ENCODE measurements at regions not wholly inside any gene's neighbourhood (a gene's known extent, or its start where the extent isn't known, plus 50 kb on each side); places are given as distances from the start of the nearest gene placed in this dataset.
"Not testable (repeated sequence)": the region's sequence is repeated elsewhere in the genome, so short reads cannot be mapped to it uniquely, and the experiment has no call there.

DNA sequence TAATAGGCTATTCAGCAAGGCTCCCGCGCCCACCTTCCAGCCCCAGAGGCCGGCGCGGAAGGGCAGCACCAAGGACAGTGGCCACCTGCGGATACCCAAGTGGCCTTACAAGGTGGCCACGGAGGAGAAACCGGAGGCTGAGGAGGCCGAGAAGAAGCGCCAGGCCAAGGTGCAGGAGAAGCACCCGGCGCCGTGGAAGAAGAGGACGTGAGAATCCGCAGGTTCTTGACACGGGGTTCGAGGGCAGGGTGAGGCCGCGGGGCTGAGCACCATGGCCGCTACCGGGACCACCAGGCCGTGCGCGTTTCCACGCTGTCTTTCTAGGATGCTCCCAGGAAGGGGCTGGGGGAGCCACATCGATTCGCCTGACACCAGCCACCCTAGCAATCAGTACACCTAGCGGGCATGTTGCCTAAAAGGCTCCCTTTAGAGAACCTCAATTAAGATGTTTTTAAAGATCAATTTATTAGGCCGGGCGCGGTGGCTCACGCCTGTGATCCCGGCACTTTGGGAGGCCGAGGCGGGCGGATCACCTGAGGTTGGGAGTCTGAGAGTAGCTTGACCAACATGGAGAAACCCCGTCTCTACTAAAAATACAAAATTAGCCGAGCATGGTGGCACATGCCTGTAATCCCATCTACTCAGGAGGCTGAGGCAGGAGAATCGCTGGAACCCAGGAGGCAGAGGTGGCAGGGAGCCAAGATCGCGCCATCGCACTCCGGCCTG is 134.3 kb upstream of the OR4C13 start:
- not testable (repeated sequence) for DNase-seq (ENCODE audit: low spot score)

- DNase-seq (ENCODE audit: low spot score), result not testable (repeated sequence)
These were observed 129.0 kb upstream of the OR4C13 start for GRCh38 chr11:49823188-49823587.

DNA sequence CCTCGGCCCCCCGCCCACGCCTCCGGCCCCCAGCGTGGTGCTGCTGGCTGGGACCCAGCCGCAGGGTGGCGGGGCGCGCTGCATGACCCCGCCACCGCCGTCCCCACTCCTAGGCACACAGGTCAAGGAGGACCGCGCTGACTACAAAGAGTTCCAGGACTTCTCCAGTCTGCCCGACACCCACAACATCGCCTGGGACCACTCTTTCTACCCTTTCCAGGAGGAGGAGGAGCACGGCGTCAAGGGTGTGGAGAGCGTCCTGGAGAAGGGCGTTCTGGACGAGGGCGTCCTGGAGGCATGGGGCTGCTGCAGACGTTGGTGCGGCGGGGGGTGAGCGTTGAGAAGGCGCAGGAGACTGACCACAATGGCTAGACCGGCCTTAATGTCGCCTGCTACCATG is 101.7 kb upstream of the OR4C13 start:
- DNase-seq (ENCODE audit: low spot score), result not testable (repeated sequence)

DNA sequence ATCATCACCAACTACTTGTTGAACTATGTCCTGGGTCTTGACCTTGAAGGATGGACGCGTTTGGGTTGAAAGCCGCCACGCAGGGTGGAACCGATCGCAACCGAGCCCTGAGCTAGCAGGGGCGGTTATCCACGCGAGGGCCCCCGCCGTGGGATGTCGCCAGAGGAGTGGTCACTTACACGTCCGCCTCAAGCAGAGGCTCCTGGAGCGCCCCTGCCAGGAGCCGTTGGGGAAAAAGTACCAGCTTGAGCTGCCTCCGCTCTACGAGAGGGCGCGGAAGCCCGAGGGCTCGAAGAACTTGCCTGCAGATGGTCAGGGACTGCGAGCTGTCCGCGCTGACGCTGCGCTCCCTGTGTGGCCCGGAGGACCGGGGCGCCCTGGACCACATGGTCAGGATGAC is 100.7 kb upstream of the OR4C13 start:
- no peak for DNase-seq (ENCODE audit: low spot score)

DNA sequence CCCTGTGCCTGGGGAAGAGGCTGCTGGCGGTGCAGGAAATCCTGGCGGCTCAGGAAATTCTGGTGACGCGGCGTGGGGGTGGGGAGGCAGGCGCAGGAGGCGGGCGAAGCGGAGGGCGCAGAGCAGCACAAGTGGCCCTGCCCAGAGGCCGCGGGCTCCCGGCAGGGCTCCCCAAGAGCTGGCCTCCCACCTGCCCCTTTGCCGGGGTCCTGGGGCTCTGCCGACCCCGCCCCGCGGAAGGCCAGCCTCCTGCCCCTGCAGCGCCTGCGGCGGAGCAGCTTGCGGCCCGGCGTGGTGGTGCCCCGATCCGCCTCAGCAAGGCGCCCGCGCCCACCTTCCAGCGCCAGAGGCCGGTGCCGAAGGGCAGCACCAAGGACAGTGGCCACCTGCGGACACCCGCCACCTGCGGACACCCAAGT is 100.2 kb upstream of the OR4C13 start:
- DNase-seq (ENCODE audit: low spot score), result no peak

- DNase-seq (ENCODE audit: low spot score), result not testable (repeated sequence)
These were observed 63.3 kb upstream of the OR4C13 start for GRCh38 chr11:49888875-49889274.

GRCh38 chr11:49891910-49892671 is 60.1 kb upstream of the OR4C13 start:
- not testable (repeated sequence) for DNase-seq (ENCODE audit: low spot score)

DNA sequence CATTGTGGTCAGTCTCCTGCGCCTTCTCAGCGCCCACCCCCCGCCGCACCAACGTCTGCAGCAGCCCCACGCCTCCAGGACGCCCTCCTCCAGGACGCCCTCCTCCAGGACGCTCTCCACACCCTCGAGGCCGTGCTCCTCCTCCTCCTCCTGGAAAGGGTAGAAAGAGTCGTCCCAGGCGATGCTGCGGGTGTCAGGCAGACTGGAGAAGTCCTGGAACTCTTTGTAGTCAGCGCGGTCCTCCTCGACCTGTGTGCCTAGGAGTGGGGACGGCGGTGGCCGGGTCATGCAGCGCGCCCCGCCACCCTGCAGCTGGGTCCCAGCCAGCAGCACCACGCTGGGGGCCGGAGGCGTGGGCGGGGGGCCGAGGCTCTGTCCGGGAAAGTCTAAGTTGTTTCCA is 58.7 kb upstream of the OR4C13 start:
- DNase-seq (ENCODE audit: low spot score), result not testable (repeated sequence)
